HFFc6 (cell line): ENCODE measurements at regions not wholly inside any gene's neighbourhood (a gene's known extent, or its start where the extent isn't known, plus 50 kb on each side); places are given as distances from the start of the nearest gene placed in this dataset.

Source experiments
- DNase-seq: peaks from one replicate; pipeline ENCODE4 v3.0.0-alpha.2; 2018
- H3K27ac Mint-ChIP-seq: 2 replicates; pipeline ENCODE4 v1.8.0; 2020; ENCODE audit warnings: mild to moderate bottlenecking, mixed read lengths
- H3K27me3 Mint-ChIP-seq: 2 replicates; pipeline ENCODE4 v1.8.0; 2021; ENCODE audit warnings: mild to moderate bottlenecking, moderate library complexity, mixed read lengths; ENCODE audit not compliant: insufficient read depth
- H3K36me3 Mint-ChIP-seq: 2 replicates; pipeline ENCODE4 v1.8.0; 2021; ENCODE audit warnings: low read depth, mixed read lengths
- H3K4me1 Mint-ChIP-seq: 2 replicates; pipeline ENCODE4 v1.8.0; 2020; ENCODE audit warnings: low read depth, mixed read lengths
- H3K4me3 Mint-ChIP-seq: 2 replicates; pipeline ENCODE4 v1.8.0; 2020; ENCODE audit warnings: mild to moderate bottlenecking, moderate library complexity, mixed read lengths
- H3K9me3 Mint-ChIP-seq: 2 replicates; pipeline ENCODE4 v1.8.0; 2020; ENCODE audit warnings: mild to moderate bottlenecking, mixed read lengths
- TF ChIP-seq, protein P1 (sequence below): fragments of 200-600 bp; sonication (generic); IDR thresholded peaks from 2 replicates; pipeline ENCODE4 v1.5.0; 2021; ENCODE audit warnings: antibody characterized with exemption, mild to moderate bottlenecking

GRCh38 chr6:43871284-43871683, 101.3 kb downstream of the VEGFA start:
- H3K9me3 Mint-ChIP-seq: no peaks in the 10 kb centered on the region
- peaks cover 6% of the 10 kb centered on the region; the same call in 1 of the 2 replicates for H3K4me1 Mint-ChIP-seq
- no peak for DNase-seq
- peaks cover 21% of the 10 kb centered on the region for H3K27me3 Mint-ChIP-seq
- H3K4me3 Mint-ChIP-seq: no peak overlapping the region
- no peaks in the 10 kb centered on the region for H3K36me3 Mint-ChIP-seq
- H3K27ac Mint-ChIP-seq: no peak overlapping the region
- TF ChIP-seq, protein P1, sequence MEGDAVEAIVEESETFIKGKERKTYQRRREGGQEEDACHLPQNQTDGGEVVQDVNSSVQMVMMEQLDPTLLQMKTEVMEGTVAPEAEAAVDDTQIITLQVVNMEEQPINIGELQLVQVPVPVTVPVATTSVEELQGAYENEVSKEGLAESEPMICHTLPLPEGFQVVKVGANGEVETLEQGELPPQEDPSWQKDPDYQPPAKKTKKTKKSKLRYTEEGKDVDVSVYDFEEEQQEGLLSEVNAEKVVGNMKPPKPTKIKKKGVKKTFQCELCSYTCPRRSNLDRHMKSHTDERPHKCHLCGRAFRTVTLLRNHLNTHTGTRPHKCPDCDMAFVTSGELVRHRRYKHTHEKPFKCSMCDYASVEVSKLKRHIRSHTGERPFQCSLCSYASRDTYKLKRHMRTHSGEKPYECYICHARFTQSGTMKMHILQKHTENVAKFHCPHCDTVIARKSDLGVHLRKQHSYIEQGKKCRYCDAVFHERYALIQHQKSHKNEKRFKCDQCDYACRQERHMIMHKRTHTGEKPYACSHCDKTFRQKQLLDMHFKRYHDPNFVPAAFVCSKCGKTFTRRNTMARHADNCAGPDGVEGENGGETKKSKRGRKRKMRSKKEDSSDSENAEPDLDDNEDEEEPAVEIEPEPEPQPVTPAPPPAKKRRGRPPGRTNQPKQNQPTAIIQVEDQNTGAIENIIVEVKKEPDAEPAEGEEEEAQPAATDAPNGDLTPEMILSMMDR: no peak

DNA sequence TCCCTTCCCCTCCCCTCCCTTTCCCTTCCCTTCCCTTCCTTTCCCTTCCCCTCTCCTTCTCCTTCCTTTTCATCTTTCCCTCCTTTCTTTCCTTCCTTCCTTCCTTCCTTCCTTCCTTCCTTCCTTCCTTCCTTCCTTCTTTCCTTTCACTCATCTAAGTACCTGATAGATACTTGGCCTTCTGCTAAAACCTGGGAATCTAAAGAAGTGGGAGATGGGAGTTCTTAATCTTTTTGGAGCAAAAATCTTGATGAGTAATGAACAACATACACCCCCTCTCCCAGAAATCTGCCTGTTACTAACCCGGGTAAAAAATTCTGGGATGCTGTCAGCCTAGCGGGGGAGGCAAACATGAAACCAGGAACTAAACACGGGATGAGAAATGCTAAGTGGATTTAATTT, 100.7 kb downstream of the VEGFA start:
- Mint-ChIP-seq H3K27ac (no peak overlapping the region), H3K4me1 (peaks cover 6% of the 10 kb centered on the region; the same call in 1 of the 2 replicates), H3K4me3 (no peak overlapping the region), H3K27me3 (peaks cover 24% of the 10 kb centered on the region), H3K9me3 (no peaks in the 10 kb centered on the region), H3K36me3 (no peaks in the 10 kb centered on the region)
- no peak for DNase-seq
- TF ChIP-seq, protein P1: no peak

GRCh38 chr6:43869792-43870659, 100.0 kb downstream of the VEGFA start:
- Mint-ChIP-seq H3K4me1 (peaks cover 6% of the 10 kb centered on the region; the same call in 1 of the 2 replicates), H3K9me3 (no peaks in the 10 kb centered on the region), H3K4me3 (no peak overlapping the region), H3K27me3 (peaks cover 29% of the 10 kb centered on the region), H3K27ac (no peak overlapping the region), H3K36me3 (no peaks in the 10 kb centered on the region)
- TF ChIP-seq, protein P1: no peak
- no peak for DNase-seq

DNA sequence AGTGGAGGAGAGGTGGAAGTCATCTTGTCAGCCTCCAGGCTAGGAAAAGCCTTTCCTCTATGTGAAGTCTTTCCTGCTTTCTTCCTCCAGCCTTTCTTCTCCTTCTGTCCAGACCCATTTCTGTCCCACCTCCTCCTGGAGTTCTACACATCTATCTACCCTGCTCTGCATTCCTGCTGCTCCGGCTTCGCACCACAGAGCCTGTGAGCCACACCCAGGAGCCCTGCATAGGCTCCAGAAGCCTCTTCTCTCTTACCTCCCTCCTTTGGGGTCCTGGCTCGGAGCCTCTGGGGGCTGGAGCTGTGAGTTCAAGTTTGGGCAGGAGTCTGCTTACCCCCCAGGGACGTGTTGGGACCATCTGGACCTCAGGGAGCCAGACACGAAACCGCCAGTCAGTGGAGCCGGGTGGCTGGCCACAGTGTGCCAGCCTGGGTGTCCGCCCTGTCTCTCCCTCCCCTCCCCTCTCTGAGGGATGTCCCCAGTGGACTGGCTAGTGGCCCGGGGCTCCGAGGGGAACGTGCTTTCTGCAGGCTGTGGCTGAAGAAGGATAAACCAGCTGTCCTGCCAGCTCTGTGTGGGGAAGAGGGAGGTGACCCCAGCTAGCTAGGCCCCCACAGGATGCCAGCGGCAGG, 99.2 kb downstream of the VEGFA start:
- Mint-ChIP-seq H3K4me3 (no peak overlapping the region), H3K27me3 (peaks cover 29% of the 10 kb centered on the region), H3K36me3 (no peaks in the 10 kb centered on the region), H3K9me3 (no peaks in the 10 kb centered on the region), H3K4me1 (peaks cover 6% of the 10 kb centered on the region; the same call in 1 of the 2 replicates), H3K27ac (no peak overlapping the region)
- DNase-seq: no peak
- TF ChIP-seq, protein P1: no peak

DNA sequence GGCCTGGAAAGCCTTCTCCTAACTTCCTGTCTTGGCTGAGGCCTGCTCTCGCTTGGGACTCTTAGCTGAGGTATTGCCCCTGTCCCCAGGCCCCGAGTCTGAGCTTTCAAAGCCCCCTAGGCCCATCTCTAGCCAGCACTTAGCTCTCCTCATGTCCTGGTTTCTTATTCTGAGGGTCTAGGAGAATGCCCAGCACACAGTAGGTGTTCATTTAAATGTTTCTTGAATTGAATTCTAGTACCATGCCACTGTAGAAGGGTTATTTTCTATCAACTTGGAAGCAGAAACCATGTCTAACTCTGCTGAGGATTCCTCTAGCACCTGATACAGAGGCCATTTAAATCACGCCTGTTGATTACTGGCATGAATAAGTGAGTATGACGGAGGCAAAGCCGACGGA, 98.5 kb downstream of the VEGFA start:
- no peaks in the 10 kb centered on the region for H3K9me3 Mint-ChIP-seq
- H3K27me3 Mint-ChIP-seq: peaks cover 32% of the 10 kb centered on the region
- H3K4me3 Mint-ChIP-seq: no peak overlapping the region
- TF ChIP-seq, protein P1: no peak
- DNase-seq: no peak
- peaks cover 6% of the 10 kb centered on the region; the same call in 1 of the 2 replicates for H3K4me1 Mint-ChIP-seq
- H3K27ac Mint-ChIP-seq: no peak overlapping the region
- H3K36me3 Mint-ChIP-seq: no peaks in the 10 kb centered on the region
